SHP77 (cell line): ENCODE measurements at regions not wholly inside any gene's neighbourhood (a gene's known extent, or its start where the extent isn't known, plus 50 kb on each side); places are given as distances from the start of the nearest gene placed in this dataset.
A peak's percentile ranks its signal among the peaks of the same experiment; 100 is the strongest.
"Not testable (repeated sequence)": the region's sequence is repeated elsewhere in the genome, so short reads cannot be mapped to it uniquely, and the experiment has no call there.

Source experiments
- DNase-seq, 2 experiments: peaks; one replicate each; lab custom pipeline; 2025; lab: John Stamatoyannopoulos, UW

- DNase-seq: no peak
These were observed 684.2 kb upstream of the SPRY2 start for GRCh38 chr13:81025091-81025490.

DNA sequence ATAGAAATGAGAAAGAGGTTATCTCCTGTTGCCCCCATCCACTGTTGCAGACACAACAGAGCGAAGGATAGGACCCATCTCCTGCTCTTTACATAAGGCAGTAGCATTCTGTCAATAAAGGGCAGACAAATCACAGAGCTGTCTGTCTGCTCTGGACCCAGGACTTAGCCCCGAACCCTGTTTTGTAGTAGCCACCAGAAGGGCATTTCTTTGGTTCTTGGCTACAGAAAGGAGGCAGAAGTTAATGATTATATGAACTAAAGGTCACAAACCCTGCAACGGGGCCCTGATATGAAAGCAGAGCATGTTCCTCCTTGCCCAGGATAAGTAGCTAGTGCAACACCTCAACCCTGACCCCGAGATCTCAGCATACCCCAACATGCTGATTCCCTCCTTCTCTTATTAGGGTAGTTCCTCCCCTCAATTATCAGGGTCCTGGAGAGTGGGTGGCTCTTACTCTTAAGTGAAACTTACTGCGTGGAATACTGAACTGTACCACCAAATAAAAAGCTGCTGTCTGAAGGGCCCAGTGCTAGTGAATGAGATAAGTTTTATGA is 680.4 kb upstream of the SPRY2 start:
- DNase-seq: no peak

- DNase-seq: no peak
These were observed 679.1 kb upstream of the SPRY2 start for GRCh38 chr13:81020010-81020409.

DNA sequence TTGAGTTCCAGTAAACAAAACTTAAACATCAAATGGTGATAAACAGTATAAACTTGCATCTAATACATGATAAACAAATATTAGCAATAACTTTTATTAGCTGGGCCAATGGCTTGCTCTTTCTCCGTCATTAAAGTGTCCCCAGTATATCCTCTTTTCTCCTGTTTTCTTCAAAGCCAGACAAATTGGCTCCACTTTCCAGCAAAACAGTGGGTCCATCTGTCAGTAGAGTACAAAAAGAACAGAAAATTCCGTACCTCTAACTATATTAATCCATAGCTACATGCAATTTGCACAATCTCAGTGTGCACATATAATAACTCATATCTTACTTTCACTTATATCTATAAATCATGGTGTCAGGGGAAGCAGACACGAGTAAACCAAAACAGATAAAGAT is 678.0 kb upstream of the SPRY2 start:
- DNase-seq: no peak

- DNase-seq: peak; percentile 25 to 36
These were observed 676.7 kb upstream of the SPRY2 start for GRCh38 chr13:81017513-81018152.

DNA sequence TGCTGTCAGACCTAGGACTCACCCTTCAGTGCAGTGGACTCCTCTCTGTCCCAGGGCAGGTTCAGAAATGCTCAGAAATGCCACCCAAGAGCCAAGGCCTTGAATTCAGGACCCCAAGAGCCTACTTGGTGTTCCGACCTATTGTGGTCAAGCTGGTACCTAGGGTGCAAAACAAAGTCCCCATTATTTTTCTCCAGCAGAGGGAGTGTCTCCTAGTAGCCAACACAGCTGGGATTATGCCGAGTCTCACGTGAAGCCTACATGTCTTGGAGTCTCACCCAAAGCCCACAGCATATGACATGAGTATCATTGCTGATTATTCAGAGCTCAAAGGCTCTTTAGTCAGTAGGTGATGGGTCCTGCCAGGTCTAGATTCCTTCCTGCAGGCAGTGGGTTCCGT is 671.1 kb upstream of the SPRY2 start:
- no peak for DNase-seq

GRCh38 chr13:81001828-81002385 is 661.0 kb upstream of the SPRY2 start:
- DNase-seq: no peak

GRCh38 chr13:80998603-80999002 is 657.7 kb upstream of the SPRY2 start:
- DNase-seq: not testable (repeated sequence)

- no peak for DNase-seq
These were observed 648.8 kb upstream of the SPRY2 start for GRCh38 chr13:80989747-80990146.

- no peak for DNase-seq
These were observed 648.3 kb upstream of the SPRY2 start for GRCh38 chr13:80989241-80989640.

GRCh38 chr13:80988391-80989151 is 647.6 kb upstream of the SPRY2 start:
- no peak for DNase-seq

DNA sequence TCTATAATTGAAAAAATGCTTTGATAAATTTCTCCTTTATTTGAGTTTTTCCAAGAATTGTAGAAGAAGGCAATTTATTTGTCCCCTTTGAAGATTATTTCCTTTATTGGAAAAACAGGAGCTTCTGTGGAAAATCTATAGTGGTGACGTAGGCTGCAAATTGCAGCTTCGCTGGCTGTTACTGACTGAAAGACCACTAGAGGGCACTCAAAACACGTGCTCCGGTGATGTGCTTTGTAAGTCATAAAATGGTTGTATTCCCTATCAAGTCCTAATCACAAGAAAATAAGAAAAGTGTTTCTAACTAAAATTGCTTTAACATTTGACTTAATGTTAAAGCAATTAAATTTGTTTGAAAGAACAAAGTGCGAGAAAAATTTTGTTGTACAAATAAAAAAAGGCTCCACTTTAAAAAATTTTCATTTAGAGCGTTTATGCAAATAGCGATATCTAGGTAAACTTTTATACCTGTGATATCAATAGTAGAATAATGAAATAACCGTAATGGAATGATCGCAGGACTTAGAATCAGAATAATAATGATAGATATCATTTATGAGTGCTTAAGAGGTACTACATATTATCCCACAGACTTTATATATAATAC is 638.2 kb upstream of the SPRY2 start:
- peak; percentile 38 to 44 for DNase-seq

GRCh38 chr13:80977168-80977567 is 636.2 kb upstream of the SPRY2 start:
- no peak for DNase-seq

GRCh38 chr13:80975903-80976302 is 635.0 kb upstream of the SPRY2 start:
- no peak for DNase-seq

GRCh38 chr13:80973721-80974120 is 632.8 kb upstream of the SPRY2 start:
- DNase-seq: no peak

GRCh38 chr13:80972857-80973478 is 632.0 kb upstream of the SPRY2 start:
- no peak for DNase-seq

DNA sequence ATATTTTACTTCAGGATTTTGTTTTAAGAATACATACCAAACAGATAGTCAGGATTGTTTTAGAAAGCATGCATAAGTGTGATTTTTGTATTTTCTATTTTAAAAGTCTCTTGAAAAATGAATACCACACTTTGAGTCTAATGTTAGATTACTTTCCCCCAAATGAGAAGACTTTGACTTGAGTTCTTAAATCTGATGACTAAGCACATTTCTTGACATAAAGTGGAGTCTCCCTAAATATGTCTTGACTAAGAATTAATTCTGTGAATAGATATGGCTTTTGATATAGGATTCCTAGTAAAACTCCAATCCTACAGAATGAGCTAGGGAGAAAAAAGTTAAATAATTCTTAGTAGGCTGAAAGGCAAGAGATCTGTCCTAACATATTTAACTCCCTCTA is 624.2 kb upstream of the SPRY2 start:
- no peak for DNase-seq

DNA sequence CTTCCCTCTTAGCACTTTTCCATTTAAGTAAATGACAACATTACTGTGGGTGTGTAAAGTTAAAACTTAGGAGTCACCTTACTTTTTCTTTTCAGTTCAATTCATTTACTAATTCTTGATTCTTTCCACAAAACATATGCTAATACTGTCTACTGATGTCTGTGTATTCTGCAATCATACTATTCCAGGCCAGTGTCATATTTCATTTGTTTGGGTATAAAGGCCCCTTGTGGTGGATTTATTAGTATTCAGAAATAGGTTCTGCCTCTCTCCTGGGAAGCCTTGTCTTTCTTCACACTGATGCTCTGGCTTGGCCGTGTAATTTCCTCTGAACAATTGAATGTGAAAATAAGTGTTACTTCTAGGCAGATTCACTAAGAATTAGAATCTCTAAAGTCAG is 621.9 kb upstream of the SPRY2 start:
- no peak for DNase-seq

- no peak for DNase-seq
These were observed 621.2 kb upstream of the SPRY2 start for GRCh38 chr13:80962173-80962572.

- DNase-seq: no peak
These were observed 616.2 kb upstream of the SPRY2 start for GRCh38 chr13:80957019-80957655.

GRCh38 chr13:80955501-80955900 is 614.6 kb upstream of the SPRY2 start:
- no peak for DNase-seq

DNA sequence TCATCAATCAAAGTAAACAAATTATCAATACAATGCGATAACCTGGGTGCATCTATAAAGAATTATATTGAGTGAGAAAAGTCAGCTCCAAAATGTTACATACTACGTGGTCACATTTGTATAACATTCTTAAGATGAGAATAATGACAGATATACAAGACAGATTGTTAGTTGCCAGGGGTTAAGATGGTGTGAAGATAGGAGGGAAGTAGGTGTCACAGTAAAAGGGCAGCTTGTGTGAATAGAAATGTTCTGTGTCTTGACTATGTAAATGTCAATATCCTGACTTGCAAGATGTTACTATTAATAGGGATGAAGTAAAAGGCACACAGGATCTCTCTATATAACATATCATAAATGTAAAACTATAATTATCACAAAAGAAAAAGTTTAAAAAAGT is 611.2 kb upstream of the SPRY2 start:
- DNase-seq: no peak
